Fibroblast of mammary gland (primary cell): ENCODE measurements at regions not wholly inside any gene's neighbourhood (a gene's known extent, or its start where the extent isn't known, plus 50 kb on each side); places are given as distances from the start of the nearest gene placed in this dataset.

ENCODE experiments used
- DNase-seq: peaks from one replicate; pipeline ENCODE4 v3.0.0-alpha.2; 2010; ENCODE audit warnings: low read depth
- H3K4me3 ChIP-seq: 2 replicates; pipeline ENCODE4 v1.5.1; 2011; ENCODE audit warnings: low read depth, mild to moderate bottlenecking, low read length, moderate library complexity; ENCODE audit not compliant: control insufficient read depth
- CTCF ChIP-seq: conservative IDR thresholded peaks from 2 replicates; pipeline ENCODE4 v1.5.1; 2011; ENCODE audit warnings: low read depth, low read length, inconsistent platforms; ENCODE audit not compliant: control insufficient read depth, insufficient read depth

DNA sequence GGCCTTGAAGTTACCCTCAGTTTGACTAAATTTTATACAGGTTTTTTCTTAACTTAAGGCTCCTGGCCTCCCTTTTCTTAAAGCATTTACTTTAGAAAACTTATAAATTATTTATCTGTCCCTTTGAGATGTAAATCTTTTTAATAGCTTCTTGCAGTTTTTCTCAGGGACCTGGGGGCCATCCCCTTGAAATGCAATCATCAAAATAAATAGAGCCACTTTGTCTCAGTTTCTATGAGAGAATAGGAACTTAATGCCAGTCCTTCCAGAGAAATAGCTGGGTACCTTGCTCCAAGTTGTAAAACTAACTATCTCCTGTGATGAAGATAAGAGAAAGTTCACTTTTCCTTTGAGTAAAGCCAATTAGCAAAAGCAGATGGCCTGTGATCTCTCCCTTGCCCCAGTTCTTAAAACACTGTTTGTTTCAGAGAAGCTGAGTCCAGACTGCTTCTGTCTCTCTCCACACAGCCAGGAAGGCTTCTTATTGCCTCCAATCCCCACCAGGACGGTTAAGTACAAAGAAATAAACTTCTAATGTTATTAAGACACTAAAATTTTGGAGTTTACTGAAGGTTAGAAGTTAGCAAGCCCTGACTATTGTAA is 913.1 kb downstream of the OLFM4 start:
- DNase-seq, result no peak
- no peak for TF ChIP-seq CTCF
- H3K4me3 ChIP-seq, result no peak overlapping the region

DNA sequence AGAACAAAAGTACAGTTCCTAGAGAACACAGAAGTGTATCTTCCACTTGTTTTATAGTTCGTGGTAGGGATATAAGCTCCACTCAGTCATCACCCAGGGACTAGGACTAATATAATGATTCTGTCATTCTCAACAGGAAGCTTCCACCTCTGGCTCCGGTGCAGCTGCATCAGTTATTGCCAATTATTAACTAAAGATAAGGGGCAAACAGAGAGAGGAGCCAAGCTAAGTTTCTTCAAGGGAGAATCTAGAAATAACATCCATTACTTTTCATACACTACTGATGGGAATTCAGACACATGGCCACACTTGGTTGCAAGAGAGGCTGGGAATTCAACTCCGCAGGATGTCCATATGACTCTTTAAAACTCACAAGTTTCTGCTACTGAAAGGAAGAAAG is 917.9 kb downstream of the OLFM4 start:
- no peak overlapping the region for H3K4me3 ChIP-seq
- TF ChIP-seq CTCF, result no peak
- DNase-seq, result no peak

GRCh38 chr13:53953183-53953582 is 924.6 kb downstream of the OLFM4 start:
- no peak for TF ChIP-seq CTCF
- H3K4me3 ChIP-seq, result no peak overlapping the region
- DNase-seq, result no peak
